ENCODE measurements at regions not wholly inside any gene's neighbourhood (a gene's known extent, or its start where the extent isn't known, plus 50 kb on each side); places are given as distances from the start of the nearest gene placed in this dataset.

- ATAC-seq (ENCODE audit: low read depth): no peak
- no peak overlapping the region for H3K4me3 Mint-ChIP-seq
- no peak for DNase-seq (ENCODE audit: low spot score in 2 of 2)
These were observed 521.6 kb upstream of the ST8SIA4 start for GRCh38 chr5:101424530-101425175.

GRCh38 chr5:101418713-101419118, 515.6 kb upstream of the ST8SIA4 start:
- Mint-ChIP-seq H3K9me3 (no peaks in the 10 kb centered on the region), H3K4me1 (peaks cover 3% of the 10 kb centered on the region), H3K36me3 (no peaks in the 10 kb centered on the region), H3K27ac (no peak overlapping the region), H3K27me3 (no peaks in the 10 kb centered on the region), H3K4me3 (no peak overlapping the region)
- ATAC-seq (ENCODE audit: low read depth) (no peak), DNase-seq (ENCODE audit: low spot score in 2 of 2) (no peak)

More at GRCh38 chr5:101424530-101425175, 521.6 kb upstream of the ST8SIA4 start:
- H3K4me1 Mint-ChIP-seq: peaks cover 2% of the 10 kb centered on the region
- H3K36me3 Mint-ChIP-seq: no peaks in the 10 kb centered on the region
- no peak overlapping the region for H3K27ac Mint-ChIP-seq
- H3K27me3 Mint-ChIP-seq: peaks cover 1% of the 10 kb centered on the region
- no peaks in the 10 kb centered on the region for H3K9me3 Mint-ChIP-seq

GRCh38 chr5:101404531-101404930, 501.4 kb upstream of the ST8SIA4 start:
- Mint-ChIP-seq H3K27ac (no peak overlapping the region), H3K4me3 (no peak overlapping the region), H3K36me3 (no peaks in the 10 kb centered on the region), H3K4me1 (no peaks in the 10 kb centered on the region), H3K9me3 (peaks cover 2% of the 10 kb centered on the region), H3K27me3 (no peaks in the 10 kb centered on the region)
- ATAC-seq (ENCODE audit: low read depth) (no peak), DNase-seq (ENCODE audit: low spot score in 2 of 2) (no peak)

GRCh38 chr5:101393795-101394450, 490.8 kb upstream of the ST8SIA4 start:
- H3K27ac Mint-ChIP-seq: no peak overlapping the region
- no peaks in the 10 kb centered on the region for H3K36me3 Mint-ChIP-seq
- no peak overlapping the region for H3K4me3 Mint-ChIP-seq
- H3K4me1 Mint-ChIP-seq: no peaks in the 10 kb centered on the region
- H3K9me3 Mint-ChIP-seq: no peaks in the 10 kb centered on the region
- no peak for DNase-seq (ENCODE audit: low spot score in 2 of 2)
- ATAC-seq (ENCODE audit: low read depth): no peak
- no peaks in the 10 kb centered on the region for H3K27me3 Mint-ChIP-seq

- no peak overlapping the region for H3K4me3 Mint-ChIP-seq
- no peaks in the 10 kb centered on the region for H3K27me3 Mint-ChIP-seq
- DNase-seq (ENCODE audit: low spot score in 2 of 2) (no peak), ATAC-seq (ENCODE audit: low read depth) (no peak)
- no peaks in the 10 kb centered on the region for H3K9me3 Mint-ChIP-seq
- no peak overlapping the region for H3K27ac Mint-ChIP-seq
- H3K4me1 Mint-ChIP-seq: no peaks in the 10 kb centered on the region
- no peaks in the 10 kb centered on the region for H3K36me3 Mint-ChIP-seq
These were observed 487.2 kb upstream of the ST8SIA4 start for GRCh38 chr5:101390151-101390908.

- Mint-ChIP-seq H3K27me3 (no peaks in the 10 kb centered on the region), H3K9me3 (no peaks in the 10 kb centered on the region), H3K4me3 (no peak overlapping the region), H3K4me1 (no peaks in the 10 kb centered on the region), H3K36me3 (no peaks in the 10 kb centered on the region), H3K27ac (no peak overlapping the region)
- no peak for DNase-seq (ENCODE audit: low spot score in 2 of 2)
- ATAC-seq (ENCODE audit: low read depth): no peak
These were observed 482.2 kb upstream of the ST8SIA4 start for GRCh38 chr5:101385276-101385675.

- Mint-ChIP-seq H3K4me1 (no peaks in the 10 kb centered on the region), H3K36me3 (no peaks in the 10 kb centered on the region), H3K9me3 (no peaks in the 10 kb centered on the region), H3K4me3 (no peak overlapping the region), H3K27ac (no peak overlapping the region), H3K27me3 (no peaks in the 10 kb centered on the region)
- DNase-seq (ENCODE audit: low spot score in 2 of 2): no peak
- no peak for ATAC-seq (ENCODE audit: low read depth)
These were observed 467.1 kb upstream of the ST8SIA4 start for GRCh38 chr5:101370181-101370580.

GRCh38 chr5:101364469-101364868, 461.4 kb upstream of the ST8SIA4 start:
- Mint-ChIP-seq H3K4me3 (no peak overlapping the region), H3K27ac (no peak overlapping the region), H3K27me3 (no peaks in the 10 kb centered on the region), H3K36me3 (no peaks in the 10 kb centered on the region), H3K4me1 (no peaks in the 10 kb centered on the region), H3K9me3 (no peaks in the 10 kb centered on the region)
- ATAC-seq (ENCODE audit: low read depth) (no peak), DNase-seq (ENCODE audit: low spot score in 2 of 2) (no peak)

GRCh38 chr5:101362067-101362466, 459.0 kb upstream of the ST8SIA4 start:
- DNase-seq (ENCODE audit: low spot score in 2 of 2) (no peak), ATAC-seq (ENCODE audit: low read depth) (no peak)
- Mint-ChIP-seq H3K36me3 (no peaks in the 10 kb centered on the region), H3K4me1 (no peaks in the 10 kb centered on the region), H3K4me3 (no peak overlapping the region), H3K9me3 (no peaks in the 10 kb centered on the region), H3K27ac (no peak overlapping the region), H3K27me3 (no peaks in the 10 kb centered on the region)

- H3K4me3 Mint-ChIP-seq: no peak overlapping the region
- no peaks in the 10 kb centered on the region for H3K4me1 Mint-ChIP-seq
- ATAC-seq (ENCODE audit: low read depth) (no peak), DNase-seq (ENCODE audit: low spot score in 2 of 2) (no peak)
- H3K27me3 Mint-ChIP-seq: no peaks in the 10 kb centered on the region
- H3K36me3 Mint-ChIP-seq: no peaks in the 10 kb centered on the region
- H3K27ac Mint-ChIP-seq: no peak overlapping the region
- peaks cover 7% of the 10 kb centered on the region for H3K9me3 Mint-ChIP-seq
These were observed 443.8 kb upstream of the ST8SIA4 start for GRCh38 chr5:101346906-101347305.

GRCh38 chr5:101346447-101346846, 443.4 kb upstream of the ST8SIA4 start:
- Mint-ChIP-seq H3K4me3 (no peak overlapping the region), H3K4me1 (no peaks in the 10 kb centered on the region), H3K27ac (no peak overlapping the region), H3K27me3 (no peaks in the 10 kb centered on the region), H3K36me3 (no peaks in the 10 kb centered on the region), H3K9me3 (peaks cover 7% of the 10 kb centered on the region)
- ATAC-seq (ENCODE audit: low read depth) (no peak), DNase-seq (ENCODE audit: low spot score in 2 of 2) (no peak)

- H3K4me1 Mint-ChIP-seq: no peaks in the 10 kb centered on the region
- H3K9me3 Mint-ChIP-seq: peaks cover 3% of the 10 kb centered on the region
- H3K27me3 Mint-ChIP-seq: no peaks in the 10 kb centered on the region
- ATAC-seq (ENCODE audit: low read depth) (no peak), DNase-seq (ENCODE audit: low spot score in 2 of 2) (no peak)
- no peaks in the 10 kb centered on the region for H3K36me3 Mint-ChIP-seq
- H3K4me3 Mint-ChIP-seq: no peak overlapping the region
- H3K27ac Mint-ChIP-seq: no peak overlapping the region
These were observed 435.1 kb upstream of the ST8SIA4 start for GRCh38 chr5:101338226-101338625.

GRCh38 chr5:101327816-101328215, 424.7 kb upstream of the ST8SIA4 start:
- no peaks in the 10 kb centered on the region for H3K36me3 Mint-ChIP-seq
- H3K27me3 Mint-ChIP-seq: no peaks in the 10 kb centered on the region
- no peak overlapping the region for H3K27ac Mint-ChIP-seq
- H3K4me3 Mint-ChIP-seq: no peak overlapping the region
- no peak for ATAC-seq (ENCODE audit: low read depth)
- no peaks in the 10 kb centered on the region for H3K4me1 Mint-ChIP-seq
- peaks cover 4% of the 10 kb centered on the region for H3K9me3 Mint-ChIP-seq
- DNase-seq (ENCODE audit: low spot score in 2 of 2): no peak

GRCh38 chr5:101326766-101327165, 423.7 kb upstream of the ST8SIA4 start:
- Mint-ChIP-seq H3K27me3 (no peaks in the 10 kb centered on the region), H3K27ac (no peak overlapping the region), H3K4me3 (no peak overlapping the region), H3K9me3 (peaks cover 4% of the 10 kb centered on the region), H3K36me3 (no peaks in the 10 kb centered on the region), H3K4me1 (no peaks in the 10 kb centered on the region)
- ATAC-seq (ENCODE audit: low read depth): no peak
- DNase-seq (ENCODE audit: low spot score in 2 of 2): no peak

Data from memory B cell (primary cell).